ENCODE measurements at regions not wholly inside any gene's neighbourhood (a gene's known extent, or its start where the extent isn't known, plus 50 kb on each side); places are given as distances from the start of the nearest gene placed in this dataset.

- TF ChIP-seq POLR2A (IDR thresholded peaks at IDR 0.05; ENCODE audit: low read length) (no peak), GATA1 (IDR thresholded peaks at IDR 0.05; ENCODE audit: low read depth, low read length) (no peak)
Measured at GRCh38 chr14:97029800-97030199, 232.6 kb downstream of the VRK1 start.

Measured in erythroblast (primary cell).